Thoracic aorta (tissue), 2 donors: ENCODE measurements at regions not wholly inside any gene's neighbourhood (a gene's known extent, or its start where the extent isn't known, plus 50 kb on each side); places are given as distances from the start of the nearest gene placed in this dataset.

Experiments
- ATAC-seq: fragments of 150-250 bp; one replicate; pipeline ENCODE4 v1.8.0; 2017; ENCODE audit warnings: low read depth; ENCODE audit not compliant: insufficient number of reproducible peaks, low FRiP score
- DNase-seq: peaks from one replicate; pipeline ENCODE4 v3.0.0-alpha.2; 2020; ENCODE audit warnings: low spot score
- H3K27ac ChIP-seq, 2 donors: fragments of 200-600 bp; sonication (generic); 1 replicate in 1 of 2; 2 replicates in 1 of 2; pipeline ENCODE4 v1.5.1; 2016; ENCODE audit warnings: mild to moderate bottlenecking in 2 of 2, moderate library complexity in 2 of 2
- H3K27me3 ChIP-seq: fragments of 200-600 bp; sonication (generic); replicated peaks from 2 replicates; pipeline ENCODE4 v1.6.0; 2016; ENCODE audit warnings: mild to moderate bottlenecking; ENCODE audit not compliant: insufficient read depth
- H3K36me3 ChIP-seq: fragments of 200-600 bp; sonication (generic); one replicate; pipeline ENCODE4 v1.5.1; 2016
- H3K4me1 ChIP-seq, 2 donors: fragments of 200-600 bp; sonication (generic); 1 replicate in 1 of 2; 2 replicates in 1 of 2; pipeline versions ENCODE4 v1.5.1 to v1.6.0; 2016; ENCODE audit warnings: low read depth in 2 of 2, mild to moderate bottlenecking in 1 of 2; ENCODE audit not compliant: control insufficient read depth in 1 of 2
- H3K4me3 ChIP-seq: fragments of 200-600 bp; sonication (generic); 2 replicates; pipeline ENCODE4 v1.5.1; 2016; ENCODE audit warnings: mild to moderate bottlenecking
- H3K9me3 ChIP-seq: fragments of 200-600 bp; sonication (generic); 2 replicates; pipeline ENCODE4 v1.5.1; 2016
- CTCF ChIP-seq: fragments of 200-600 bp; sonication (generic); IDR thresholded peaks from one replicate; pipeline ENCODE4 v1.5.1; 2019; ENCODE audit warnings: antibody characterized with exemption

GRCh38 chr6:94088870-94089269 lies 669.5 kb upstream of the EPHA7 start:
- Histone ChIP-seq H3K4me1 (no peaks in the 10 kb centered on the region), H3K36me3 (no peaks in the 10 kb centered on the region), H3K27me3 (no peaks in the 10 kb centered on the region), H3K9me3 (no peaks in the 10 kb centered on the region), H3K27ac (no peak overlapping the region), H3K4me3 (no peak overlapping the region)
- DNase-seq (no peak), ATAC-seq (no peak)
- no peak for TF ChIP-seq CTCF

GRCh38 chr6:94074764-94075163 lies 655.4 kb upstream of the EPHA7 start:
- H3K27ac ChIP-seq, result no peak overlapping the region
- no peak overlapping the region for H3K4me3 ChIP-seq
- no peaks in the 10 kb centered on the region for H3K9me3 ChIP-seq
- no peaks in the 10 kb centered on the region for H3K4me1 ChIP-seq
- ATAC-seq (no peak), DNase-seq (no peak)
- TF ChIP-seq CTCF, result no peak
- no peaks in the 10 kb centered on the region for H3K36me3 ChIP-seq
- H3K27me3 ChIP-seq, result no peaks in the 10 kb centered on the region

- Histone ChIP-seq H3K36me3 (no peaks in the 10 kb centered on the region), H3K9me3 (no peaks in the 10 kb centered on the region), H3K4me3 (no peak overlapping the region), H3K4me1 (no peaks in the 10 kb centered on the region), H3K27me3 (no peaks in the 10 kb centered on the region), H3K27ac (no peak overlapping the region)
- ATAC-seq (no peak), DNase-seq (no peak)
- no peak for TF ChIP-seq CTCF
Observed at GRCh38 chr6:94071835-94072234, 652.5 kb upstream of the EPHA7 start.

- DNase-seq (no peak), ATAC-seq (no peak)
- H3K27ac ChIP-seq, result no peak overlapping the region
- no peaks in the 10 kb centered on the region for H3K36me3 ChIP-seq
- H3K27me3 ChIP-seq, result no peaks in the 10 kb centered on the region
- H3K4me3 ChIP-seq, result no peak overlapping the region
- no peaks in the 10 kb centered on the region for H3K4me1 ChIP-seq
- no peaks in the 10 kb centered on the region for H3K9me3 ChIP-seq
- TF ChIP-seq CTCF, result no peak
Observed at GRCh38 chr6:94065707-94066337, 646.5 kb upstream of the EPHA7 start.

GRCh38 chr6:94052749-94053148 lies 633.4 kb upstream of the EPHA7 start:
- Histone ChIP-seq H3K9me3 (no peaks in the 10 kb centered on the region), H3K27me3 (no peaks in the 10 kb centered on the region), H3K36me3 (no peaks in the 10 kb centered on the region), H3K4me1 (no peaks in the 10 kb centered on the region), H3K4me3 (no peak overlapping the region), H3K27ac (no peak overlapping the region)
- DNase-seq (no peak), ATAC-seq (no peak)
- TF ChIP-seq CTCF, result no peak
